Esophagus squamous epithelium (tissue), 4 donors: ENCODE measurements at regions not wholly inside any gene's neighbourhood (a gene's known extent, or its start where the extent isn't known, plus 50 kb on each side); places are given as distances from the start of the nearest gene placed in this dataset.

Source experiments
- POLR2A ChIP-seq, 4 donors: fragments of 450-650 bp; IDR thresholded peaks; one replicate each; pipeline ENCODE4 v1.6.1; 2017; ENCODE audit warnings: antibody characterized with exemption in 4 of 4, mild to moderate bottlenecking in 4 of 4, moderate library complexity in 3 of 4
- TF ChIP-seq, protein P1 (sequence below), 6 experiments: fragments of 450-650 bp in 4 of 6; fragments of 200-600 bp in 2 of 6; sonication (generic) in 2 of 6; IDR thresholded peaks; one replicate each; pipeline ENCODE4 v1.5.1; 2016 to 2019; ENCODE audit warnings: antibody characterized with exemption in 6 of 6, mild to moderate bottlenecking in 4 of 6, moderate library complexity in 4 of 6

DNA sequence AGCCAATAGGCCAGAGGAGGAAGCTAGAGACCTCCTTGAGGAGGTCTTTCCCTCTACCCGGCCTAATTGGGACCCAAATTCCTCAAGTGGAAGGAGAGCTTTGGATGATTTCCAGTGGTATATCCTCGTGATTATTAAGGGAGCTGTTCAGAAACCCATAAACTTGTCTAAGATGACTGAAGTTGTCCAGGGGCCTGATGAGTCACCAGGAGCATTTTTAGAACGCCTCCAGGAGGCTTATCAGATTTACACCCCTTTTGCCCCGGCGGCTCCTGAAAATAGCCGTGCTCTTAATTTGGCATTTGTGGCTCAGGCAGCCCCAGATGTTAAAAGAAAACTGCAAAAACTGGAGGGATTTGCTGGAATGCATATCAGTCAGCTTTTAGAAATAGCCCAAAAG, 198.1 kb downstream of the ZNF486 start:
- TF ChIP-seq POLR2A (IDR thresholded peaks at IDR 0.05), result no peak
- TF ChIP-seq, protein P1, sequence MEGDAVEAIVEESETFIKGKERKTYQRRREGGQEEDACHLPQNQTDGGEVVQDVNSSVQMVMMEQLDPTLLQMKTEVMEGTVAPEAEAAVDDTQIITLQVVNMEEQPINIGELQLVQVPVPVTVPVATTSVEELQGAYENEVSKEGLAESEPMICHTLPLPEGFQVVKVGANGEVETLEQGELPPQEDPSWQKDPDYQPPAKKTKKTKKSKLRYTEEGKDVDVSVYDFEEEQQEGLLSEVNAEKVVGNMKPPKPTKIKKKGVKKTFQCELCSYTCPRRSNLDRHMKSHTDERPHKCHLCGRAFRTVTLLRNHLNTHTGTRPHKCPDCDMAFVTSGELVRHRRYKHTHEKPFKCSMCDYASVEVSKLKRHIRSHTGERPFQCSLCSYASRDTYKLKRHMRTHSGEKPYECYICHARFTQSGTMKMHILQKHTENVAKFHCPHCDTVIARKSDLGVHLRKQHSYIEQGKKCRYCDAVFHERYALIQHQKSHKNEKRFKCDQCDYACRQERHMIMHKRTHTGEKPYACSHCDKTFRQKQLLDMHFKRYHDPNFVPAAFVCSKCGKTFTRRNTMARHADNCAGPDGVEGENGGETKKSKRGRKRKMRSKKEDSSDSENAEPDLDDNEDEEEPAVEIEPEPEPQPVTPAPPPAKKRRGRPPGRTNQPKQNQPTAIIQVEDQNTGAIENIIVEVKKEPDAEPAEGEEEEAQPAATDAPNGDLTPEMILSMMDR (IDR thresholded peaks at IDR 0.05), result no peak
